Pancreas (tissue), 10 donors: ENCODE measurements at regions not wholly inside any gene's neighbourhood (a gene's known extent, or its start where the extent isn't known, plus 50 kb on each side); places are given as distances from the start of the nearest gene placed in this dataset.

Source experiments
- ATAC-seq, 4 donors: fragments of 200-7000 bp; cut with Tn5 transposase; one replicate each; pipeline versions ENCODE4 v1.8.0 to v1.9.1; 2020; ENCODE audit warnings: mild to moderate bottlenecking in 4 of 4, moderate library complexity in 4 of 4
- DNase-seq, 6 donors: peaks; one replicate each; pipeline ENCODE4 v3.0.0-alpha.2; 2020
- FAIRE-seq: peaks from 2 replicates; lab custom pipeline; 2012; peaks lifted over from hg19 to GRCh38; lab: Jason Lieb, UNC
- H3K27ac ChIP-seq, 4 donors: fragments of 200-600 bp; sonication (generic); 1 replicate in 3 of 4; 2 replicates in 1 of 4; pipeline versions ENCODE4 v1.5.0 to v1.8.0; 2020
- H3K27me3 ChIP-seq, 4 donors: fragments of 200-600 bp; one replicate each; pipeline ENCODE4 v1.8.0; 2021
- H3K36me3 ChIP-seq, 3 donors: fragments of 200-600 bp; sonication (generic) in 1 of 3; one replicate each; pipeline versions ENCODE4 v1.5.0 to v1.8.0; 2020 to 2021
- H3K4me1 ChIP-seq, 3 donors: fragments of 200-600 bp; one replicate each; pipeline ENCODE4 v1.8.0; 2021
- H3K4me3 ChIP-seq, 4 donors: fragments of 200-600 bp; sonication (generic) in 2 of 4; one replicate each; pipeline versions ENCODE4 v1.5.0 to v1.8.0; 2020 to 2021
- H3K9me3 ChIP-seq, 4 donors: fragments of 200-600 bp; one replicate each; pipeline ENCODE4 v1.8.0; 2021
- CTCF ChIP-seq, 4 donors: fragments of 200-600 bp; sonication (generic) in 3 of 4; IDR thresholded peaks; one replicate each; pipeline versions ENCODE4 v1.5.0 to v1.8.0; 2021; ENCODE audit warnings: antibody characterized with exemption in 4 of 4
- WGBS, 2 donors: extraction: QIAGEN DNeasy Blood & Tissue Kit; methylation state at CpG; one replicate each; pipeline ENCODE4 v1.1.7; 2013; 5-methylcytosine and 5-hydroxymethylcytosine counted together
- intact Hi-C, 3 donors: fragments of 100-400 bp; cut with DNase I; formaldehyde crosslinking; loops; one replicate each; pipeline versions ENCODE4 v1.11.1 to v1.14.2; 2022
- donor health status: healthy with polysubstance abuse.
- donor health status: DM: no; HTN: no; CAD: no; lungs with moderate emphysema.
- donor health status: DM: no; HTN: no; CAD: no.
- donor health status: control.
- donor health status: control.
- donor health status: Bipolar disorder and iron deficiency.
- donor health status: DM: yes; HTN: yes; CAD: no.
- donor health status: DM: no; HTN: no; CAD: no.
- donor health status: DM: no; HTN: no; CAD: no.
- donor health status: DM: yes; HTN: yes; CAD: no.

GRCh38 chr15:66849746-66850077, 147.7 kb downstream of the SMAD6 start:
- no peak for TF ChIP-seq CTCF (IDR thresholded peaks at IDR 0.05)
- H3K4me1 ChIP-seq, result no peaks in the 10 kb centered on the region
- intact Hi-C loops, result loop anchor here in 2 of 3 donors (5.0 to 10.0 kb wide), 4 partner anchors 65 to 247 kb away; no protein-coding TSS in a partner anchor
- DNase-seq, result peak in 1 of 6 donors; percentile 30
- H3K27ac ChIP-seq, result no peak overlapping the region
- no peak for FAIRE-seq
- no peaks in the 10 kb centered on the region for H3K9me3 ChIP-seq
- no peaks in the 10 kb centered on the region for H3K27me3 ChIP-seq
- H3K4me3 ChIP-seq, result no peak overlapping the region
- WGBS, 2 donors, result 89 to 90% methylated on average over 4 of the region's 4 CpGs
- ATAC-seq, result no peak
- H3K36me3 ChIP-seq, result no peaks in the 10 kb centered on the region

- intact Hi-C loops, result loop anchor here in 2 of 3 donors (5.0 to 10.0 kb wide), 3 partner anchors 66 to 248 kb away; no protein-coding TSS in a partner anchor
Observed at GRCh38 chr15:66850078-66850991, 148.3 kb downstream of the SMAD6 start.

GRCh38 chr15:66850996-66851310, 148.9 kb downstream of the SMAD6 start:
- no peak for DNase-seq
- no peak overlapping the region for H3K4me3 ChIP-seq
- no peaks in the 10 kb centered on the region for H3K36me3 ChIP-seq
- WGBS, 2 donors, result 19 to 23% methylated on average over 6 of the region's 6 CpGs
- TF ChIP-seq CTCF (IDR thresholded peaks at IDR 0.05), result no peak
- ATAC-seq, result no peak
- H3K4me1 ChIP-seq, result no peaks in the 10 kb centered on the region
- intact Hi-C loops, result loop anchor here in 2 of 3 donors (5.0 to 10.0 kb wide), 3 partner anchors 66 to 249 kb away; no protein-coding TSS in a partner anchor
- no peaks in the 10 kb centered on the region for H3K9me3 ChIP-seq
- no peak for FAIRE-seq
- H3K27ac ChIP-seq, result no peak overlapping the region
- no peaks in the 10 kb centered on the region for H3K27me3 ChIP-seq

More at GRCh38 chr15:66850078-66850991, 148.3 kb downstream of the SMAD6 start:
- WGBS, 2 donors, result 77 to 83% methylated on average over 24 to 25 of the region's 25 CpGs
- Histone ChIP-seq H3K4me3 (no peak overlapping the region), H3K27ac (no peak overlapping the region), H3K4me1 (no peaks in the 10 kb centered on the region), H3K36me3 (no peaks in the 10 kb centered on the region), H3K9me3 (no peaks in the 10 kb centered on the region), H3K27me3 (no peaks in the 10 kb centered on the region)
- ATAC-seq (peak in 2 of 4 donors; percentile 3), DNase-seq (peak in 3 of 6 donors; percentile 14 to 72 (median 53)), FAIRE-seq (no peak)
- TF ChIP-seq CTCF (IDR thresholded peaks at IDR 0.05), result no peak

- Histone ChIP-seq H3K27ac (no peak overlapping the region), H3K4me3 (no peak overlapping the region), H3K36me3 (no peaks in the 10 kb centered on the region), H3K9me3 (no peaks in the 10 kb centered on the region), H3K27me3 (no peaks in the 10 kb centered on the region), H3K4me1 (no peaks in the 10 kb centered on the region)
- ATAC-seq (peak; percentile 93 to 98 (median 96)), DNase-seq (peak; percentile 71 to 92 (median 84)), FAIRE-seq (no peak)
- peak; percentile 97 to 98 (median 97) for TF ChIP-seq CTCF (IDR thresholded peaks at IDR 0.05)
- WGBS, 2 donors, result 15 to 20% methylated on average over 26 of the region's 26 CpGs
- intact Hi-C loops, result loop anchor here in 2 of 3 donors (5.0 to 10.0 kb wide), 3 partner anchors 67 to 249 kb away; no protein-coding TSS in a partner anchor
Observed at GRCh38 chr15:66851311-66852063, 149.5 kb downstream of the SMAD6 start.
